H9 (cell line): ENCODE measurements at regions not wholly inside any gene's neighbourhood (a gene's known extent, or its start where the extent isn't known, plus 50 kb on each side); places are given as distances from the start of the nearest gene placed in this dataset.

Source experiments
- DNase-seq: peaks from one replicate; pipeline ENCODE4 v3.0.0-alpha.2; 2017
- H2AFZ ChIP-seq: one replicate; pipeline ENCODE4 v1.6.1; 2013; ENCODE audit warnings: mild to moderate bottlenecking, low read length, control low read depth, moderate library complexity
- H2AK5ac ChIP-seq: 2 replicates; pipeline ENCODE4 v1.6.1; 2013; ENCODE audit warnings: low read length, control low read depth, mixed read lengths; ENCODE audit not compliant: insufficient read length
- H2BK120ac ChIP-seq: one replicate; pipeline ENCODE4 v1.6.1; 2013; ENCODE audit warnings: low read depth, mild to moderate bottlenecking, low read length, control low read depth, inconsistent platforms; ENCODE audit not compliant: poor library complexity, severe bottlenecking
- H2BK12ac ChIP-seq: 2 replicates; pipeline ENCODE4 v1.6.1; 2013; ENCODE audit warnings: low read length, control low read depth, mixed read lengths, low read depth; ENCODE audit not compliant: insufficient read length
- H2BK15ac ChIP-seq: 2 replicates; pipeline ENCODE4 v1.6.1; 2013; ENCODE audit warnings: low read depth, low read length, control low read depth
- H2BK20ac ChIP-seq: one replicate; pipeline ENCODE4 v1.6.1; 2013; ENCODE audit warnings: low read depth, mild to moderate bottlenecking, low read length, control low read depth, inconsistent platforms; ENCODE audit not compliant: poor library complexity, severe bottlenecking
- H2BK5ac ChIP-seq: 2 replicates; pipeline ENCODE4 v1.6.1; 2013; ENCODE audit warnings: low read length, control low read depth, mixed read lengths; ENCODE audit not compliant: insufficient read length
- H3K14ac ChIP-seq: 2 replicates; pipeline ENCODE4 v1.6.1; 2013; ENCODE audit warnings: low read length, control low read depth; ENCODE audit not compliant: insufficient read depth
- H3K18ac ChIP-seq: 2 replicates; pipeline ENCODE4 v1.6.1; 2013; ENCODE audit warnings: low read depth, mild to moderate bottlenecking, mixed read lengths, low read length, control low read depth; ENCODE audit not compliant: insufficient read length
- H3K23ac ChIP-seq: 2 replicates; pipeline ENCODE4 v1.6.1; 2013; ENCODE audit warnings: low read length, control low read depth, mixed read lengths, low read depth; ENCODE audit not compliant: insufficient read length
- H3K23me2 ChIP-seq: 2 replicates; pipeline ENCODE4 v1.6.1; 2013; ENCODE audit warnings: low read depth, mild to moderate bottlenecking, mixed read lengths, low read length, control low read depth; ENCODE audit not compliant: insufficient read length, poor library complexity, severe bottlenecking
- H3K27ac ChIP-seq: 2 replicates; pipeline ENCODE4 v1.5.1; 2013; ENCODE audit warnings: low read length, control low read depth, mixed read lengths, low read depth; ENCODE audit not compliant: insufficient read length
- H3K27me3 ChIP-seq: 2 replicates; pipeline ENCODE4 v1.6.1; 2013; ENCODE audit warnings: low read length, control low read depth, inconsistent platforms; ENCODE audit not compliant: insufficient read depth
- H3K4ac ChIP-seq: 2 replicates; pipeline ENCODE4 v1.6.1; 2013; ENCODE audit warnings: low read depth, mild to moderate bottlenecking, control low read depth, inconsistent platforms, low read length, moderate library complexity
- H3K4me1 ChIP-seq: 2 replicates; pipeline ENCODE4 v1.6.1; 2013; ENCODE audit warnings: low read length, control low read depth, inconsistent platforms; ENCODE audit not compliant: insufficient read depth
- H3K4me2 ChIP-seq: 2 replicates; pipeline ENCODE4 v1.6.1; 2013; ENCODE audit warnings: low read length, control low read depth, mixed read lengths; ENCODE audit not compliant: insufficient read length, insufficient read depth
- H3K56ac ChIP-seq: 2 replicates; pipeline ENCODE4 v1.6.1; 2013; ENCODE audit warnings: low read depth, mild to moderate bottlenecking, mixed read lengths, low read length, control low read depth; ENCODE audit not compliant: insufficient read length
- H3K79me1 ChIP-seq: 2 replicates; pipeline ENCODE4 v1.6.1; 2013; ENCODE audit warnings: low read depth, mild to moderate bottlenecking, moderate library complexity, low read length, control low read depth, inconsistent platforms; ENCODE audit not compliant: insufficient read depth, poor library complexity, severe bottlenecking
- H3K79me2 ChIP-seq: 2 replicates; pipeline ENCODE4 v1.6.1; 2013; ENCODE audit warnings: low read length, control low read depth, inconsistent platforms; ENCODE audit not compliant: insufficient read depth
- H3K9ac ChIP-seq: 2 replicates; pipeline ENCODE4 v1.6.1; 2013; ENCODE audit warnings: low read length, control low read depth, mixed read lengths; ENCODE audit not compliant: insufficient read length; ENCODE audit errors: extremely low read depth
- H3K9me3 ChIP-seq: one replicate; pipeline ENCODE4 v1.6.1; 2013; ENCODE audit warnings: low read depth, low read length, inconsistent platforms; ENCODE audit not compliant: control insufficient read depth
- H3T11ph ChIP-seq: one replicate; pipeline ENCODE4 v1.6.1; 2013; ENCODE audit warnings: mild to moderate bottlenecking, low read length, control low read depth, inconsistent platforms
- H4K20me1 ChIP-seq: one replicate; pipeline ENCODE4 v1.6.1; 2013; ENCODE audit not compliant: control insufficient read depth, insufficient read length, insufficient read depth
- H4K5ac ChIP-seq: 2 replicates; pipeline ENCODE4 v1.6.1; 2013; ENCODE audit warnings: low read depth, mild to moderate bottlenecking, mixed read lengths, low read length, control low read depth; ENCODE audit not compliant: insufficient read length
- H4K8ac ChIP-seq: replicated peaks from 2 replicates; pipeline ENCODE4 v1.6.1; 2013; ENCODE audit warnings: low read length, control low read depth, mixed read lengths, low read depth; ENCODE audit not compliant: insufficient read length
- H4K91ac ChIP-seq: 2 replicates; pipeline ENCODE4 v1.6.1; 2013; ENCODE audit warnings: low read depth, mild to moderate bottlenecking, moderate library complexity, mixed read lengths, low read length, control low read depth; ENCODE audit not compliant: insufficient read length
- H3K27ac Mint-ChIP-seq, 3 experiments: 2 replicates in 2 of 3; 3 replicates in 1 of 3; pipeline ENCODE4 v1.8.0; 2020 to 2021; ENCODE audit warnings: mixed read lengths in 3 of 3, mild to moderate bottlenecking in 1 of 3, moderate library complexity in 1 of 3
- H3K27me3 Mint-ChIP-seq: 2 replicates; pipeline ENCODE4 v1.8.0; 2021; ENCODE audit warnings: low read depth, mild to moderate bottlenecking, moderate library complexity, mixed read lengths
- H3K36me3 Mint-ChIP-seq, 3 experiments: 2 replicates in 2 of 3; 3 replicates in 1 of 3; pipeline ENCODE4 v1.8.0; 2020 to 2021; ENCODE audit warnings: low read depth in 3 of 3, mixed read lengths in 3 of 3; ENCODE audit not compliant: insufficient read depth in 1 of 3
- H3K4me1 Mint-ChIP-seq, 2 experiments: 2 replicates each; pipeline ENCODE4 v1.8.0; 2020; ENCODE audit warnings: mixed read lengths in 2 of 2
- H3K4me3 Mint-ChIP-seq, 2 experiments: 2 replicates in 1 of 2; 3 replicates in 1 of 2; pipeline ENCODE4 v1.8.0; 2020 to 2021; ENCODE audit warnings: mild to moderate bottlenecking in 2 of 2, mixed read lengths in 2 of 2, moderate library complexity in 1 of 2
- H3K9me3 Mint-ChIP-seq, 2 experiments: 2 replicates in 1 of 2; 3 replicates in 1 of 2; pipeline ENCODE4 v1.8.0; 2020; ENCODE audit warnings: mild to moderate bottlenecking in 2 of 2, mixed read lengths in 2 of 2, moderate library complexity in 1 of 2
- WGBS: extraction: QIAGEN DNeasy Blood & Tissue Kit; methylation state at CpG from one replicate; pipeline ENCODE4 v1.1.7; 2013; ENCODE audit warnings: missing lambda C conversion rate, low lambda C conversion rate, mixed read lengths; ENCODE audit not compliant: insufficient read length; ENCODE audit errors: extremely low coverage; 5-methylcytosine and 5-hydroxymethylcytosine counted together
- TF ChIP-seq, protein P1 (sequence below): fragments of 200-600 bp; sonication (generic); conservative IDR thresholded peaks from 3 replicates; pipeline ENCODE4 v1.8.0; 2021; ENCODE audit warnings: antibody characterized with exemption, mild to moderate bottlenecking

DNA sequence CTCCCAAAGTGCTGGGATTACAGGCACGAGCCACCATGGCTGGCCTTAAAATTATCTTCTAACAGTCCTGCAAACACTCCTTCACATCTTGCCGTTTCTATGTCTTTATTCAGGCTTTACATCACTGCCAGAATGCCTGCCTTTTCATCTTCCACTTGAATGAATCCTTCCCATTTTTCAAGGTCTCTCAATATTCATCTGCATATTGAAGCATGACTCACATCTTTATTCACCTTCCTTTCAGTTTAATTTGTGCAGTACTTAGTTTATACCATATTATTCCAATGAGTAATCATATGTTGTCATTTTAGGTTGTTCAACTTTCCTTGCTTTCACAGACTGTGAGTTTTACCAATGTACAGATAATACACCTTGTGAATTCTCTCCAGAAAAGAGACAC, 510.1 kb upstream of the PIK3C3 start:
- no CpG with 5 or more reads among the region's 2 CpGs for WGBS
- Mint-ChIP-seq H3K4me3 (no peak overlapping the region), H3K4me1 (peaks cover 0 to 4% of the 10 kb centered on the region in 2 experiments; a peak in 3 of 4 replicates), H3K9me3 (peaks cover 4% of the 10 kb centered on the region in 2 experiments; a peak in 4 of 5 replicates), H3K27ac (no peak overlapping the region), H3K36me3 (peaks cover 0 to 4% (median 0%) of the 10 kb centered on the region in 3 experiments; a peak in 4 of 7 replicates), H3K27me3 (no peaks in the 10 kb centered on the region)
- Histone ChIP-seq H2BK5ac (no peak overlapping the region), H3K14ac (no peak overlapping the region), H3K4ac (no peak overlapping the region), H4K91ac (no peak overlapping the region), H3K9me3 (no peaks in the 10 kb centered on the region), H3K79me2 (no peaks in the 10 kb centered on the region), H3K4me1 (no peaks in the 10 kb centered on the region; the same call in 1 of the 2 replicates), H4K8ac (no peak overlapping the region), H2BK20ac (no peak overlapping the region), H3K18ac (no peak overlapping the region), H3K79me1 (no peaks in the 10 kb centered on the region), H2BK15ac (no peak overlapping the region), H3K9ac (no peak overlapping the region), H3K23me2 (no peaks in the 10 kb centered on the region), H3K27me3 (no peaks in the 10 kb centered on the region), H2AFZ (no peak overlapping the region), H4K20me1 (no peaks in the 10 kb centered on the region), H3K4me2 (no peak overlapping the region), H3T11ph (no peak overlapping the region), H2AK5ac (no peak overlapping the region), H3K56ac (no peak overlapping the region), H4K5ac (no peak overlapping the region), H3K27ac (no peak overlapping the region), H2BK120ac (no peak overlapping the region), H3K23ac (no peak overlapping the region), H2BK12ac (no peak overlapping the region)
- TF ChIP-seq, protein P1, sequence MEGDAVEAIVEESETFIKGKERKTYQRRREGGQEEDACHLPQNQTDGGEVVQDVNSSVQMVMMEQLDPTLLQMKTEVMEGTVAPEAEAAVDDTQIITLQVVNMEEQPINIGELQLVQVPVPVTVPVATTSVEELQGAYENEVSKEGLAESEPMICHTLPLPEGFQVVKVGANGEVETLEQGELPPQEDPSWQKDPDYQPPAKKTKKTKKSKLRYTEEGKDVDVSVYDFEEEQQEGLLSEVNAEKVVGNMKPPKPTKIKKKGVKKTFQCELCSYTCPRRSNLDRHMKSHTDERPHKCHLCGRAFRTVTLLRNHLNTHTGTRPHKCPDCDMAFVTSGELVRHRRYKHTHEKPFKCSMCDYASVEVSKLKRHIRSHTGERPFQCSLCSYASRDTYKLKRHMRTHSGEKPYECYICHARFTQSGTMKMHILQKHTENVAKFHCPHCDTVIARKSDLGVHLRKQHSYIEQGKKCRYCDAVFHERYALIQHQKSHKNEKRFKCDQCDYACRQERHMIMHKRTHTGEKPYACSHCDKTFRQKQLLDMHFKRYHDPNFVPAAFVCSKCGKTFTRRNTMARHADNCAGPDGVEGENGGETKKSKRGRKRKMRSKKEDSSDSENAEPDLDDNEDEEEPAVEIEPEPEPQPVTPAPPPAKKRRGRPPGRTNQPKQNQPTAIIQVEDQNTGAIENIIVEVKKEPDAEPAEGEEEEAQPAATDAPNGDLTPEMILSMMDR, result no peak
- DNase-seq, result no peak
